GM10266 (cell line): ENCODE measurements at regions not wholly inside any gene's neighbourhood (a gene's known extent, or its start where the extent isn't known, plus 50 kb on each side); places are given as distances from the start of the nearest gene placed in this dataset.

Experiments
- DNase-seq: peaks from one replicate; pipeline ENCODE4 v3.0.0; 2012; ENCODE audit errors: extremely low spot score
- TF ChIP-seq, protein P1 (sequence below): IDR thresholded peaks from 2 replicates; pipeline ENCODE4 v1.5.1; 2012; ENCODE audit warnings: mild to moderate bottlenecking, low read depth; ENCODE audit not compliant: control insufficient read depth, insufficient read depth; ENCODE audit errors: missing control alignments

DNA sequence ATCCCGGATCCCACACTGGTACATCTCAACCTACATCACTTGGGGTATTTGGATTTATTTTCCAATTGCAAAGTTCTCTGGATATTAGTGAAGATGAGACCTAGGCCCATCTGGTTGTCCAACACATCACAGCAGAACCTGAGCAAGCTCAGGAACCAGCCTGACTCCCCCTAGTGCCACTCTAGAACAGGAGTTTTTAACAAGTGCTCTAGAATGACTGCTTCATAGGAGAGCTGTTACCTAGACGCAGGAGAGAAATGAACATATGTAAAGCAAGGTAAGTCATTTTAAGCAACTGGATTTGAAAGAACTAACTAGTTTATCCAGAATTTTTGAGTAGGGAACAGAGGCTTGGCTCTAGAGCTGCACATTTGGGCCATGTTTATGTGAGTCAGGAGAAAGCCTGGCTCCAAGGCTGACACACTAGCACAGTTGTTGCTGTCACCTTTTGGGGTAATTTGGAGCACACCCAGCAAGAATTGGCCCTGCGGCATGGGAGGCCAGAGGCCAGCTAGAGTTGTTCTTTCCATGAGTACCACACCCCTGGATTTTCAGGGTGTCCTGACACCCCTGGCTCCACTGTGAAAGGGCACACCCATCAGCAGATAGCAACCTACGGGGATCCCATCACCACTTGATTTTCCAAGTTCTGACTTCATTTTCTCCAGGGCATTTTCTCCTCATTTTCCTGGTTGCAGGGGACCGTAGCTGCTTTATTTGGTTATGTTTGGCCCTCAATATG lies 110.9 kb upstream of the LPAR1 start:
- TF ChIP-seq, protein P1, sequence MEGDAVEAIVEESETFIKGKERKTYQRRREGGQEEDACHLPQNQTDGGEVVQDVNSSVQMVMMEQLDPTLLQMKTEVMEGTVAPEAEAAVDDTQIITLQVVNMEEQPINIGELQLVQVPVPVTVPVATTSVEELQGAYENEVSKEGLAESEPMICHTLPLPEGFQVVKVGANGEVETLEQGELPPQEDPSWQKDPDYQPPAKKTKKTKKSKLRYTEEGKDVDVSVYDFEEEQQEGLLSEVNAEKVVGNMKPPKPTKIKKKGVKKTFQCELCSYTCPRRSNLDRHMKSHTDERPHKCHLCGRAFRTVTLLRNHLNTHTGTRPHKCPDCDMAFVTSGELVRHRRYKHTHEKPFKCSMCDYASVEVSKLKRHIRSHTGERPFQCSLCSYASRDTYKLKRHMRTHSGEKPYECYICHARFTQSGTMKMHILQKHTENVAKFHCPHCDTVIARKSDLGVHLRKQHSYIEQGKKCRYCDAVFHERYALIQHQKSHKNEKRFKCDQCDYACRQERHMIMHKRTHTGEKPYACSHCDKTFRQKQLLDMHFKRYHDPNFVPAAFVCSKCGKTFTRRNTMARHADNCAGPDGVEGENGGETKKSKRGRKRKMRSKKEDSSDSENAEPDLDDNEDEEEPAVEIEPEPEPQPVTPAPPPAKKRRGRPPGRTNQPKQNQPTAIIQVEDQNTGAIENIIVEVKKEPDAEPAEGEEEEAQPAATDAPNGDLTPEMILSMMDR, result peak; percentile 25
- DNase-seq, result no peak

GRCh38 chr9:111148052-111149017 lies 110.1 kb upstream of the LPAR1 start:
- TF ChIP-seq, protein P1, result no peak
- DNase-seq, result no peak

- DNase-seq, result no peak
Observed at GRCh38 chr9:111147041-111147440, 108.8 kb upstream of the LPAR1 start.

DNA sequence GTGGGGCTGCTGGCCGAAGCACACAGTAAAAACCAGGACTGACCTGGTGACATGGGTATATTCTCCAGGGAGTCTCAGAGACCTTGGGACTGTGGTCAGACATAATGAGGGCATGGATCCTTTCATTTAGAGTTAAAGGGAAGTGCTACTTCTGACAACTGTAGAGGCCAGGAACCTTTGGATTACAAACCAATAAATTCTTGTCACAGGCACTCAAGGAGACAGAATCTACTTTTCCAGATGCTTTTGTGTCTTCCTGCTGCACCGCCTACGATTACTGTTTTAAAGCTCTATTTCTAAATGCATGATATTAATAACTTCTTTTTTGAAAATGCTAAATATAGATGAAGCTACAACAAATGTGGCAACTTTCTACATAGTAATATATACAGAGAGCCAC lies 106.5 kb upstream of the LPAR1 start:
- DNase-seq, result no peak
- TF ChIP-seq, protein P1, result no peak

More at GRCh38 chr9:111147041-111147440, 108.8 kb upstream of the LPAR1 start:
- TF ChIP-seq, protein P1, result no peak

GRCh38 chr9:111136180-111136579 lies 97.9 kb upstream of the LPAR1 start:
- DNase-seq, result no peak
- TF ChIP-seq, protein P1, result no peak

DNA sequence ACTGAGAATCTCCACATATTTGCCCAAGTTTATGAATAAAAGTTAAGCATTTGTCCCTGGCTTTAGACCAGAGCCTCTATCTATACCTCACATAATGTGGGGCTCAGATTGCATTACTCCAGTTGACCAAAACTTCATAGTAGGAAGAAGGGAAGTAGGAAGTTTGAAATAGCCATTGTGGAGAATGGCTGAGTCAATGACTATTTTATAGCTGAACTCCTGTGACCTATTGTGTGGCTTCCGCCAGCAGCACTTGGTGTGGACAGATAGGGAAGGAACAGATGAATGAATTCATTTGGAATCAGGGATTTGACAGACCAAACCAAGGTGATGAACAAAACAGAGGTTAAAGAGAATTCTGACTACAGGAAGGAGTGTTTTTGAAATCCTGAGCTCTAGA lies 92.9 kb upstream of the LPAR1 start:
- no peak for DNase-seq
- TF ChIP-seq, protein P1, result no peak

DNA sequence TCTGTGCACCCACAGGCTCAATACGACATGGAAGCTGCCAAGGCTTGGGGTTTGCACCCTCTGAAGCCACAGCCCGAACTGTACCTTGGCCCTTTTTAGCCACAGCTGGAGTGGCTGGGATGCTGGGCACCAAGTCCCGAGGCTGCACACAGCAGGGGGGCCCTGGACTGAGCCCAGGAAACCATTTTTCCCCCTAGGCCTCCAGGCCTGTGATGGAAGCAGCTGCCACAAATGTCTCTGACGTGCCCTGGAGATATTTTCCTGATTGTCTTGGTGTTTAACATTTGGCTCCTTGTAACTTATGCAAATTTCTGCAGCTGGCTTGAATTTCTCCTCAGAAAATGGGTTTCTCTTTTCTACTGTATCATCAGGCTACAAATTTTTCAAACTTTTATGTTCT lies 82.3 kb upstream of the LPAR1 start:
- TF ChIP-seq, protein P1, result no peak
- no peak for DNase-seq
